ENCODE measurements at regions not wholly inside any gene's neighbourhood (a gene's known extent, or its start where the extent isn't known, plus 50 kb on each side); places are given as distances from the start of the nearest gene placed in this dataset.
"Not testable (repeated sequence)": the region's sequence is repeated elsewhere in the genome, so short reads cannot be mapped to it uniquely, and the experiment has no call there.

DNA sequence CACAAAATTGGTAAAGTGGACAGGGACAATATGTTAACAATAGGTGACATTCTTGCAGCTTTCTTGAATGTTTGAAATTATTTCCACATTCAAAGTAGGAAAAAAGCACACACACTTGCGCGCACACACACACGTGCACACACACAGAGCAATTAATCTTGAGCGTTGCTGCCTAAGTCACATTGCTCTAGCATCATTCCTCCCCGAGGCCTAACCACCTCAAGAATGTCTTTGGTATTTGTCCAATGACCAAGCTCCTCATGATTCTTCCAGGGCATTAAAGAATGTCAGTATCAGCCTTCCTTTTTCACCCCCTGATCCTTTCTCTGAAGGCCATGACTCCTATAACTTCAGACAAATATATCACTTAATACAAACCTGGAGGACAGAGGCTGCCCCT is 198.1 kb downstream of the NPR3 start:
- Histone ChIP-seq H3K9me3 (ENCODE audit: insufficient read depth, low read depth, low read length) (no peaks in the 10 kb centered on the region), H3K27me3 (ENCODE audit: insufficient read depth, low read length) (no peaks in the 10 kb centered on the region), H2AFZ (ENCODE audit: low read depth, low read length) (no peak overlapping the region), H3K27ac (ENCODE audit: low read depth, low read length) (no peak overlapping the region), H3K4me2 (ENCODE audit: low read length) (no peak overlapping the region), H3K4me1 (ENCODE audit: insufficient read depth, low read length) (no peaks in the 10 kb centered on the region), H3K4me3 (ENCODE audit: insufficient read depth, low read depth, low read length) (no peak overlapping the region), H3K9ac (ENCODE audit: low read length) (no peak overlapping the region), H3K79me2 (ENCODE audit: insufficient read depth, low read length) (no peaks in the 10 kb centered on the region), H4K20me1 (ENCODE audit: insufficient read depth, low read length) (no peaks in the 10 kb centered on the region), H3K36me3 (ENCODE audit: insufficient read depth, low read length) (no peaks in the 10 kb centered on the region)
- peaks cover 5% of the 10 kb centered on the region for H3K9me3 Mint-ChIP-seq (ENCODE audit: unreplicated experiment)
- no peak overlapping the region for H3K4me3 Mint-ChIP-seq (ENCODE audit: unreplicated experiment)
- H3K36me3 Mint-ChIP-seq (ENCODE audit: low read depth, unreplicated experiment): no peaks in the 10 kb centered on the region
- no peak overlapping the region for H3K27ac Mint-ChIP-seq (ENCODE audit: unreplicated experiment)
- H3K27me3 Mint-ChIP-seq (ENCODE audit: low read depth, unreplicated experiment): no peaks in the 10 kb centered on the region
- peaks cover 5% of the 10 kb centered on the region for H3K4me1 Mint-ChIP-seq (ENCODE audit: low read depth, unreplicated experiment)
- DNase-seq (ENCODE audit: low read depth) (peak; percentile 89), FAIRE-seq (peak; percentile 37)
- no peak for TF ChIP-seq EZH2 (IDR thresholded peaks at IDR 0.05; ENCODE audit: insufficient read depth, low read length)
- TF ChIP-seq, protein P1, sequence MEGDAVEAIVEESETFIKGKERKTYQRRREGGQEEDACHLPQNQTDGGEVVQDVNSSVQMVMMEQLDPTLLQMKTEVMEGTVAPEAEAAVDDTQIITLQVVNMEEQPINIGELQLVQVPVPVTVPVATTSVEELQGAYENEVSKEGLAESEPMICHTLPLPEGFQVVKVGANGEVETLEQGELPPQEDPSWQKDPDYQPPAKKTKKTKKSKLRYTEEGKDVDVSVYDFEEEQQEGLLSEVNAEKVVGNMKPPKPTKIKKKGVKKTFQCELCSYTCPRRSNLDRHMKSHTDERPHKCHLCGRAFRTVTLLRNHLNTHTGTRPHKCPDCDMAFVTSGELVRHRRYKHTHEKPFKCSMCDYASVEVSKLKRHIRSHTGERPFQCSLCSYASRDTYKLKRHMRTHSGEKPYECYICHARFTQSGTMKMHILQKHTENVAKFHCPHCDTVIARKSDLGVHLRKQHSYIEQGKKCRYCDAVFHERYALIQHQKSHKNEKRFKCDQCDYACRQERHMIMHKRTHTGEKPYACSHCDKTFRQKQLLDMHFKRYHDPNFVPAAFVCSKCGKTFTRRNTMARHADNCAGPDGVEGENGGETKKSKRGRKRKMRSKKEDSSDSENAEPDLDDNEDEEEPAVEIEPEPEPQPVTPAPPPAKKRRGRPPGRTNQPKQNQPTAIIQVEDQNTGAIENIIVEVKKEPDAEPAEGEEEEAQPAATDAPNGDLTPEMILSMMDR (IDR thresholded peaks at IDR 0.05; ENCODE audit: insufficient read depth, low read depth, low read length): no peak

DNA sequence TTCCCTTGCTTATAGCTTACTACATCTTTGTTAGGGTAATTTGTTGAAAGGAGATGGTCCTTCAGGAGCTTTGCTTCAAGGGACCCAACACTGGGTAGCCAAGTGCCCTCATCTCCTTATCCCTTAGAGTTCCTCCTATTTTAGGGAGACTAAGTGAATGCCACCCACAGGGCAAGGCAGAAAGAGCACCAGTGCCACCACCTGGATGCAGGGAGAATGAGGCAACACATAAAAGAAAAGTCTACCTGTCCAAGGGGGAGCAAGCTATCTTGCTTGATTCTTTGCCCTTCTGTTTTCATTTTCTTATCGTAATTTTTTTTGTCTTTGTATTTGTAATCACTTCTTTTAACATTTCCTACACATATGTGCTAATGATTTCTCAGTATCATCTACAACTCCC is 205.5 kb downstream of the NPR3 start:
- TF ChIP-seq, protein P1 (IDR thresholded peaks at IDR 0.05; ENCODE audit: insufficient read depth, low read depth, low read length): peak; percentile 44
- TF ChIP-seq EZH2 (IDR thresholded peaks at IDR 0.05; ENCODE audit: insufficient read depth, low read length): no peak
- Mint-ChIP-seq H3K36me3 (ENCODE audit: low read depth, unreplicated experiment) (no peaks in the 10 kb centered on the region), H3K9me3 (ENCODE audit: unreplicated experiment) (no peaks in the 10 kb centered on the region), H3K27me3 (ENCODE audit: low read depth, unreplicated experiment) (peaks cover 7% of the 10 kb centered on the region), H3K27ac (ENCODE audit: unreplicated experiment) (no peak overlapping the region), H3K4me3 (ENCODE audit: unreplicated experiment) (no peak overlapping the region), H3K4me1 (ENCODE audit: low read depth, unreplicated experiment) (no peaks in the 10 kb centered on the region)
- no peaks in the 10 kb centered on the region for H3K9me3 ChIP-seq (ENCODE audit: insufficient read depth, low read depth, low read length)
- no peak overlapping the region for H3K27ac ChIP-seq (ENCODE audit: low read depth, low read length)
- no peaks in the 10 kb centered on the region for H3K36me3 ChIP-seq (ENCODE audit: insufficient read depth, low read length)
- H3K4me1 ChIP-seq (ENCODE audit: insufficient read depth, low read length): no peaks in the 10 kb centered on the region
- no peak overlapping the region for H3K9ac ChIP-seq (ENCODE audit: low read length)
- no peaks in the 10 kb centered on the region for H3K79me2 ChIP-seq (ENCODE audit: insufficient read depth, low read length)
- H4K20me1 ChIP-seq (ENCODE audit: insufficient read depth, low read length): no peaks in the 10 kb centered on the region
- no peaks in the 10 kb centered on the region for H3K27me3 ChIP-seq (ENCODE audit: insufficient read depth, low read length)
- no peak overlapping the region for H2AFZ ChIP-seq (ENCODE audit: low read depth, low read length)
- FAIRE-seq (no peak), DNase-seq (ENCODE audit: low read depth) (peak; percentile 13)
- H3K4me2 ChIP-seq (ENCODE audit: low read length): no peak overlapping the region
- no peak overlapping the region for H3K4me3 ChIP-seq (ENCODE audit: insufficient read depth, low read depth, low read length)

DNA sequence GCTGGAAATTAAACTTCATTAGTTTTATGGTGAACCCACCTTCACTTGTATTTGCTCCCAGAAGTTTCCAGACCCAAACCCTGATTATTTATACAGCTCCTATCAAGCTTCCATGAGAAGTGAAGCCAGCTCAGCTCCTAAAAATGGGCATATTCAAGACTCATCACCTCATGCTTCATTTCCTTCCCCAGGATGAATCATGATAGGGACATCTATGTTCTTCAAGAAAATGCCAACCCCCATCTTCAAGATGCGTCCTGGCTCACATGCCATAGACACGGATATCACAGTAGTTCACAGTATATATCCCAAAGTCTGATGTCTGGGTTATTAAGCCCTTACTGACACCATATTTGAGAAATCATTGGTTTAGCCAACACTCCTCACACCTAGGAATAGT is 217.6 kb downstream of the NPR3 start:
- no peaks in the 10 kb centered on the region for H3K27me3 Mint-ChIP-seq (ENCODE audit: low read depth, unreplicated experiment)
- H3K36me3 Mint-ChIP-seq (ENCODE audit: low read depth, unreplicated experiment): no peaks in the 10 kb centered on the region
- no peak for TF ChIP-seq EZH2 (IDR thresholded peaks at IDR 0.05; ENCODE audit: insufficient read depth, low read length)
- TF ChIP-seq, protein P1 (IDR thresholded peaks at IDR 0.05; ENCODE audit: insufficient read depth, low read depth, low read length): no peak
- H3K36me3 ChIP-seq (ENCODE audit: insufficient read depth, low read length): no peaks in the 10 kb centered on the region
- no peaks in the 10 kb centered on the region for H3K9me3 ChIP-seq (ENCODE audit: insufficient read depth, low read depth, low read length)
- H3K4me1 Mint-ChIP-seq (ENCODE audit: low read depth, unreplicated experiment): no peaks in the 10 kb centered on the region
- no peaks in the 10 kb centered on the region for H3K4me1 ChIP-seq (ENCODE audit: insufficient read depth, low read length)
- H4K20me1 ChIP-seq (ENCODE audit: insufficient read depth, low read length): no peaks in the 10 kb centered on the region
- FAIRE-seq: no peak
- H3K27ac ChIP-seq (ENCODE audit: low read depth, low read length): no peak overlapping the region
- H3K4me3 ChIP-seq (ENCODE audit: insufficient read depth, low read depth, low read length): no peak overlapping the region
- H3K4me2 ChIP-seq (ENCODE audit: low read length): no peak overlapping the region
- peak; percentile 24 for DNase-seq (ENCODE audit: low read depth)
- H3K27ac Mint-ChIP-seq (ENCODE audit: unreplicated experiment): no peak overlapping the region
- H3K79me2 ChIP-seq (ENCODE audit: insufficient read depth, low read length): no peaks in the 10 kb centered on the region
- no peaks in the 10 kb centered on the region for H3K9me3 Mint-ChIP-seq (ENCODE audit: unreplicated experiment)
- no peak overlapping the region for H3K4me3 Mint-ChIP-seq (ENCODE audit: unreplicated experiment)
- H2AFZ ChIP-seq (ENCODE audit: low read depth, low read length): no peak overlapping the region
- H3K9ac ChIP-seq (ENCODE audit: low read length): no peak overlapping the region
- H3K27me3 ChIP-seq (ENCODE audit: insufficient read depth, low read length): no peaks in the 10 kb centered on the region

DNA sequence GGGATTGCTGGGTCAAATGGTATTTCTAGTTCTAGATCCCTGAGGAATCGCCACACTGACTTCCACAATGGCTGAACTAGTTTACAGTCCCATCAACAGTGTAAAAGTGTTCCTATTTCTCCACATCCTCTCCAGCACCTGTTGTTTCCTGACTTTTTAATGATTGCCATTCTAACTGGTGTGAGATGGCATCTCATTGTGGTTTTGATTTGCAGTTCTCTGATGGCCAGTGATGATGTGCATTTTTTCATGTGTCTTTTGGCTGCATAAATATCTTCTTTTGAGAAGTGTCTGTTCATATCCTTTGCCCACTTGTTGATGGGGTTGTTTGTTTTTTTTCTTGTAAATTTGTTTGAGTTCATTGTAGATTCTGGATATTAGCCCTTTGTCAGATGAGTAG is 220.3 kb downstream of the NPR3 start:
- not testable (repeated sequence) for H2AFZ ChIP-seq (ENCODE audit: low read depth, low read length); H3K36me3 ChIP-seq (ENCODE audit: insufficient read depth, low read length); H3K27me3 Mint-ChIP-seq (ENCODE audit: low read depth, unreplicated experiment); H3K9ac ChIP-seq (ENCODE audit: low read length); H3K4me3 Mint-ChIP-seq (ENCODE audit: unreplicated experiment); H3K27me3 ChIP-seq (ENCODE audit: insufficient read depth, low read length); H3K4me1 Mint-ChIP-seq (ENCODE audit: low read depth, unreplicated experiment); H3K4me2 ChIP-seq (ENCODE audit: low read length); DNase-seq (ENCODE audit: low read depth); H3K27ac ChIP-seq (ENCODE audit: low read depth, low read length); H3K9me3 Mint-ChIP-seq (ENCODE audit: unreplicated experiment); H3K4me1 ChIP-seq (ENCODE audit: insufficient read depth, low read length); FAIRE-seq; H3K9me3 ChIP-seq (ENCODE audit: insufficient read depth, low read depth, low read length); H4K20me1 ChIP-seq (ENCODE audit: insufficient read depth, low read length); H3K27ac Mint-ChIP-seq (ENCODE audit: unreplicated experiment); H3K79me2 ChIP-seq (ENCODE audit: insufficient read depth, low read length); H3K36me3 Mint-ChIP-seq (ENCODE audit: low read depth, unreplicated experiment); H3K4me3 ChIP-seq (ENCODE audit: insufficient read depth, low read depth, low read length)
